HG03432 (cell line): ENCODE measurements at regions not wholly inside any gene's neighbourhood (a gene's known extent, or its start where the extent isn't known, plus 50 kb on each side); places are given as distances from the start of the nearest gene placed in this dataset.
A peak's percentile ranks its signal among the peaks of the same experiment; 100 is the strongest.
"Not testable (repeated sequence)": the region's sequence is repeated elsewhere in the genome, so short reads cannot be mapped to it uniquely, and the experiment has no call there.

Experiments
- ATAC-seq: cut with Tn5 transposase; IDR thresholded peaks from one replicate; pipeline ENCODE4 v1.9.1; 2021; ENCODE audit warnings: mild to moderate bottlenecking, moderate library complexity; ENCODE audit not compliant: unreplicated experiment

DNA sequence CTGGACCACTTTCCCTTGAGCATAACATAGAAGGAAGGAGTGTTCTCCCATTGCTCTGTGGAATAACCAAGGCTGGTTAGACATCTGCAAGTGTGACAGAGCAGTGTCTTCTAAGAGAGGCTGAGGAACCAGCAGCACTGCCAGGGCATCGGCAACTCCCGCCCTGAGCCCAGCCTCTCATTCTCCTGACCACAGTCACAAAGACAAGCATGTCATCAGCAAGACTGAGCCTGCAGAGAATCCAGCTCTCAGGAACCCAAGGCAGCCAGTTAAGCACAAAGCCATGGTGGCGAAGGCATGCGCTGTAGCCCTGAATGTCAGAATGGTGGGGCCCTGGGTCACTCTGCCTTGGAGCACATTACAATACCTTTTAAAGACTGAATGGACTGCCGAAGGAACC is 253.9 kb downstream of the AGTPBP1 start:
- no peak for ATAC-seq

DNA sequence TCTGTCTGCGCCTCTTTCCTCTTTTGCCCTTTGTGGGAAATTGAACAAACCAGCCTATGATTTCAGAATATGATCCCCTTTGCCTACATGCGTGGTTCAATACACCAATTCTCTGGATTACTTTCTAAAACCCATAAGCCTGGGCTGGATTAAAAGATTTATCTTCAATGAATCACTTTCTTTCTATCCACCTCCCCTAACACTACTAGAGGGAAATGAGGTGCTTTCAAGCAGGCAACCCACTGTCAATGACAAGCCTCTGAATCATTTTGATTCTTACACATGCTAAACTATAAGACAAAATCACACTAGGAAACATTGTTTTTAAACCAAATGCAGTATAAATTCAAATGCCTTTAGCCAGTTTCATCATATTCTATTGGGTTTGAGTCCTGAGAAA is 257.5 kb downstream of the AGTPBP1 start:
- no peak for ATAC-seq

DNA sequence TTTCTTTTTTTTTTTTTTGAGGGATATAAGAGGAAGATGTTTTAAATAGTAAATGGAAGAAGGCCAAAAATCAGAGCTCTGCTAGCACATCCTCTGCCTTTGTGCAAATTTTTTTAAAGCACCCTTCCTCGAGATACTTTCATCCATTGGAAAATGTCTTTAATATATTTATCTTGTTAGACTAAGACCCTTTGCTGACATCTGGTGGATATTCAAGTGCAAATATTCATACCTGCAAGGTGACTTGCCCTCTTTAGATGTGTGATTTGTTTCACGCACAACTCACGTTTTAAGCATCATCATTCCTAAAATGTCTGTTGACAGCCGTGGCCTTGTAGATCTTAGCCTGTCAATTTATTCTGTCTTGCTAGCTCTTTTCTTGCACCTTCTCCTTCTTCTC is 258.5 kb downstream of the AGTPBP1 start:
- no peak for ATAC-seq

DNA sequence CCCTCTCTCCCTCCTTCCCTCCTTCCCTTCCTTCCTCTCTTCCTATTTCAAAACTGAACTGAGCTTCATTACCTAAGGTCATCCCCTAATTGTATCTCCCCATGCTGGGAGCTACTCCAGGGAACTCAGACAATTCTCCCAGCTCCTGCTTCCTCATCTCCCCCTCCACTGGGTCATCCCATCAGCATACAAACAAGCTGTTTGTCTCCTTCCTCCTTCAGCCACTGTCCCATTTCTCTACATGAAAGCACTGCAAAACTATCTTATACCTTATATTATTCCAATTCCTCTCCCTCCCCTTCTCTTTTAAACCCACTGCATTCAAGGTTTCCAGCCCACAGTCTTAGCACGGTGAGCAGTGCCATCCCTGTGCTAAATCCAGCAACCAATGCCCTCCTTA is 262.4 kb downstream of the AGTPBP1 start:
- ATAC-seq = no peak

DNA sequence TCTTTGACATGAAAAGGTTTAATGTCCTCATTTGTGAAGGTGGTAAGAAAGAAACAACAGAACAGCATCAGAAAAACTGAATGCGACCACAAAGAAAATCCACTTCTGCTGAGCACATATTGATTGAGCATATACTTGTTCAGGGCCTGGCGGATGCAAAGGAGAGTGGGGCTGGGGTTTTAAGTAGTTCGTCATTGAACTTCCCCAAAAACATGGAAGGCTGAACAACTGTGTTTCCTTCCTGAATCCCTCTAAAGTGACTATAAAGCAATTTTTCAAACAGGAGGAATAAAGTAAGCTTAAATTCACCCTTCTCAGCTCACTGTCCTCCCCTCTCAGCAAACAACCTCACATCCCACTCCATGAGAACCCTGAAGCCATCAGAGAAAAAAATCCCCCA is 262.9 kb downstream of the AGTPBP1 start:
- no peak for ATAC-seq

DNA sequence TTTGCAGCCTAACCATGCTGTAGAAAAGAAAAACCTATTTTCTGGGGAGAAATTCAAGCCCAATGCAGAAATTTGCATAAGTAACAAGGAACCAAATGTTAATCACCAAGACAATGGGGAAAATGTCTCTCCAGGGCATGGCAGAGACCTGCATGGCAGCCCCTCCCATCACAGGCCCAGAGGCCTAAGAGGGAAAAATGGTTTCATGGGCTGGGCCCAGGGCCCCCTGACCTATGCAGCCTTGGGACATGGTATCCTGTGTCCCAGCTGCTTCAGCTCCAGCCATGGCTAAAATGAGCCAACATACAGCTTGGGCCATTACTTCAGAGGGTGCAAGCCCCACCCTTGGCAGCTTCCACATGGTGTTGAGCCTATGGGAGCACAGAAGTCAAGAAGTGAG is 266.9 kb downstream of the AGTPBP1 start:
- not testable (repeated sequence) for ATAC-seq

DNA sequence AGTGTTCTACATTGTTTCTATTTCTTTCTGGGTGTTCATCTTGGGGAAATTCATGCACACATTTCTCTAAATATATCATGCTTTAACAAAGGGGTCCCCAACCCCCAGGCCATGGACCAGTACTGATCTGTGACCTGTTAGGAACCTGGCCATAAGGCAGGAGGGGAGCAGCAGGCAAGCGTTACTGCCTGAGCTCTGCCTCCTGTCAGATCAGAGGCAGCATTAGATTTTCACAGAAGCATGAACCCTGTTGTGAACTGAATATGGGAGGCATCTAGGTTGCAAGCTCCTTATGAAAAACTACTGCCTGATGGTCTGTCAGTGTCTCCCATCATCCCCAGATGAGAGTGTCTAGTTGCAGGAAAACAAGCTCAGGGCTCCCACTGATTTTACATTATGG is 270.0 kb downstream of the AGTPBP1 start:
- ATAC-seq = no peak

DNA sequence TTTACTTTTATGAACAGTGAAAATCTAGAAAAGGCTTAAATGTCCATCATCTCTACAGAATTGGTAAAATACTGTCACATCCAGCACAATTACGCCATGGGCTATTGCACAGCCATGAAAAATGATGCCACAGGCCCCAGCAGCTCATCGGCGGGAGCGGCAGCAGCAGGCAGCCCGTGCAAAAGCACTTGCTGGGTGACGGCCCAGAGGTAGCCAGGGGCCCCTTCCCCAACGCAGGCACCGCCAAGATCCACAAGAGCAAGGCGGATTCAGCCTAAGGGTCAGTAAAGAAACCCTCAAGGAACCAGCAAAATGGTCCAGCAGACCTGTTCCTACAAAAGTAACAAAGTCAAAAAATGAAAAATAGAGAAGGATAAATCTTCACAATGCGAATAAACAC is 272.7 kb downstream of the AGTPBP1 start:
- no peak for ATAC-seq

DNA sequence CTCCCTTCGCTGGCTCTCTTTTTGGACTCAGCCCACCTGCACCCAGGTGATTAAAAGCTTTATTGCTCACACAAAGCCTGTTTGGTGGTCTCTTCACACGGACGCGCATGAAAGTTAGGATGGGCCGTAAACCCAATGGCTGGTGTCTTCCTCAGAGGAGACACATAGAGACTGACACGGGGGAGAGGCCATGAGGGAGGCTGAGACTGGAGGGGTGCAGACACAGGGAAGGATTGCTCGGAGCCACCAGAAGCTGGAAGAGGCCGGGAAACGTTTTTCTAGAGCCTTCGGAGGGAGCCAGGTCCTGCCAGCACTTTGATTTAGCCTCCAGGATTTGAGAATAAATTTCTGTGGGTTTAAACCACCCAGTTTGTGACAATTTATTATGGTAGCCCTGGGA is 274.9 kb downstream of the AGTPBP1 start:
- ATAC-seq = no peak

DNA sequence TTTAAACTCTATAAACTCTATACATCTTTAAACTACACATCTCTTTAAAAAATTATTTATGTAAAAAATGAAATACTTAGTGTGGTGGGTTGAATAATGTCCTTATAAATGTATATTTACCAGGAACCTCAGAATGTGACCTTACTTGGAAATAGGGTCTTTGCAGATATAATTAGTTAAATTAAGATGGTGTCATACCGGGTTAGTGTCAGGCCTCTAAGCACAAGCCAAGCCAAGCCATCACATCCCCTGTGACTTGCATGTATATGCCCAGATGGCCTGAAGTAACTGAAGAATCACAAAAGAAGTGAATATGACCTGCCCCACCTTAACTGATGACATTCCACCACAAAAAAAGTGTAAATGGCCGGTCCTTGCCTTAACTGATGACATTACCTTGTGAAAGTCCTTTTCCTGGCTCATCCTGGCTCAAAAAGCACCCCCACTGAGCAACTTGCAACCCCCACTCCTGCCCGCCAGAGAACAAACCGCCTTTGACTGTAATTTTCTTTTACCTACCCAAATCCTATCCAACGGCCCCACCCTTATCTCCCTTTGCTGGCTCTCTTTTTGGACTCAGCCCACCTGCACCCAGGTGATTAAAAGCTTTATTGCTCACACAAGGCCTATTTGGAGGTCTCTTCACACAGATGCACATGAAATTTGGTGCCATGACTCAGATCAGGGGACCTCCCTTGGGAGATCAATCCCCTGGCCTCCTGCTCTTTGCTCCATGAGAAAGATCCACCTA is 283.5 kb downstream of the AGTPBP1 start:
- not testable (repeated sequence) for ATAC-seq

DNA sequence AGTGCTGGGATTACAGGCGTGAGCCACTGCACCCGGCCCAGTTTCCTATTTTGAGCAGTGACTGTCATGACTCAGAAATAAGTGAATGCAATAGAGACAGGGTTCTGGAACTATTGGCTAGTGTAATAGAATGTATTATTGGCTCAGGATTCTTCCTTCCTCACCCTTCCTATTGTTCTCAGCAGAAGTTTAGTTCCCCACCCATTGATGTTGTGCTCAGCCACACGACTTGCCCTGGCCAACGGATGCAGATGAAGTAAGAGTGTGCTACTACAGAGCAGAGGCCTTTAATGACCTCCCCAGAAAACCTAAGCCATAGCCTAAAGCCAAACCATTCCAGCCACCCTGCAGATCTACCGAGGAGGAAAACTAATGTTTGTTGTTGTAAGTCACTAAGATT is 287.9 kb downstream of the AGTPBP1 start:
- no peak for ATAC-seq

DNA sequence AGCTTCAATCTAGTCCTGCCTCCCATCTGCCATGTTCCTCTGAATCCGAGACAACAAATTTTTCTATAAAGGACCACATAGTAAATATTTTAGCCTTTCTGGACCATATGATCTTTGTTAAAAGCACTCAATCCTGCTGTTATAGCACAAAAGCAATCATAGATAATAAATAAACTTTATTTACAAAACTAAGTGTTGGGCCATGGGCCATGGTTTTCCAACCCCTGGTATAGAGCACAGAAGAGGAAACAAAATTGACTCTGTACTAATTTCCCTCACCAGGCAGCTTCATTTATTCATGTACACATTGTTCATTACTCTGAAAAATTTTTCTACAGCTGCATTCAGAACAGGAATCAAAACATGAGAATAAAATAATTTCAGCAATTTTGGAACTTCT is 288.9 kb downstream of the AGTPBP1 start:
- no peak for ATAC-seq

DNA sequence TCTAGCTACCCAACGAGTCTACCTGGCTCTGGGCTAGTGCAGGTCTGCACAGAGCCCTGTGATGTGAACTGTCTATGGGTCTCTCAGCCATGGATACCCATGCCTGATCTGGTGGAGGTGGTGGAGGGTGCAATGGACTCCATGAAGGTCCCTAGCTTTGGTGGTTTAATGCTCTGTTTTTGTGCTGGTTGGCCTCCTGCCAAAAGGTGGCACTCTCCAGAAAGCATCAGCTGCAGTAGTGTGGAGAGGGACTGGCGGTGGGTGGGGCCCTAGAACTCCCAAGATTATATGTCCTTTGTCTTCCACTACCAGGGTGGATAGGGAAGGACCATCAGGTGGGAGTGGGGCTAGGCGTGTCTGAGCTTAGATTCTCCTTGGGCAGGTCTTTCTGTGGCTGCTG is 290.1 kb downstream of the AGTPBP1 start:
- no peak for ATAC-seq

DNA sequence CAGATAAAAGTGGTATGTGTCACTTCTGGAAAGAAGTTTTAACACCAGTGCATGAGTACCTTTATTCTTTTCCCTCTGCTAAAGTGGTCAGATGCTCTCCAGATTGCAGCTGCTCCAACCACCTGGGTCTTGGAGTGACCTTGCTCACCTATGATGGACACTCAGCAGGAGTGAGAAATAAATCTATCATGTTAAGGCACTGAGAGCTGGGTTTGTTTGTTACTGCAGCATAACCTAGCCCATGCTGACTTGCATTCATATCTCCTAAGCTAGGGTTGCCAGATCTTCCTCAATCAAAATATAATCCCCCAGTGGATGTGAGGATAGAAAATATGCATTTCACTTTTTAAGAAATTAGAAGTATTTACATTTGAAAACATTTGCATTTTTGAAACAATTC is 295.9 kb downstream of the AGTPBP1 start:
- ATAC-seq = no peak

DNA sequence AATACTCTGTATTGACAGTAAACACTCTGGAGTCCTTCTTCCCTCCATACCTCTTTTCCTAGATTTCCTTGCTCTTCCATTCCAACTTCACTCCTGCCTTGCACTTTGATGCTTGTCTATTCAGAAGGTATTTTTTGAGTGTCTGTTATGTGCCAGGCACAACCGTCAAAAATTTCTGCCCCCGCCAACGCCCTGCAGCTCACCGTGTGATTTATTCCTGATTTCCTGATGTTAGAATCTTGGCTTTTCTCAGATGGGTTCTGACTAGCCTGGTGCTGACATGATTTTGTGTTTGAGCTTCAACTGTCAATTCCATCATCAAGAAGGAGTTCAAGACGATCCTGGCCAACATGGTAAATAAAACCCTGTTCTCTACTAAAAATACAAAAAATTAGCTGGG is 297.5 kb downstream of the AGTPBP1 start:
- no peak for ATAC-seq

DNA sequence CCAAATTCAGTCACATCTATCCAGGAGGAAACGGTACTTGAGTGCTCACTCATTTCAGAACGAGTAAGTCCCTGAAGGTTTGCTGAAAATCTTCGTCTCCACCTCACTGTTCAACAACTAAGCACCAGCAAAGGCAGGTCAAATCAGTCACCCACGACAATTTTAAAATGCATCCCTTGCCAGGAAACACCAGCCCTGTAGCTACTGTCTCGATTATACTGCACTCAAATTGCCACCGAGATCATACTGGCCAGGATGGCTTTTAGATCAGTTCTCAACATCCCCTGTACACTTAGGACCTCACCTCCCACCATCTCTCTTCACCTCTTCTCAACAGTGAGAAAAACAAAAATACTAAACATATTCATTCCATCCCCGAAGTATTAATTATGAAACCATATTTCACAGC is 298.6 kb downstream of the AGTPBP1 start:
- peak; percentile 83 for ATAC-seq

DNA sequence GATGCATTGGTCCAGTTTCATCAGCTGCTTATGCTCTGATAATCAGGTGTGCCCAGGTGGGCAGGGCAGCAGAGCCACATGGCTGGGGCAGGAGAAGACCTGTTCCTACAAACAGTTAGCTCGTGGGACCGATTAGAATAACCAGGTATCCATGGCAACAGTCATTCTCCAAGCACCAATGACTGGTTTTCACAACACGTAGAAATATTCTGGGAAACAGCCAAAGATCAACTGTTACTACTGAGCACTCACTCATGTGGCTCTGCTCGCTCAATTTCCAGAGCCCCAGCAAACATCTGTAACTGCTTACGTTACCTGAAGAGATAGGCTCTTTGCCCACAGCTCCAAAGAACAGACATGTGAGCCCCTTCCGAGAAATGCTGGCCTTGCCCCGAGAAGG is 302.0 kb downstream of the AGTPBP1 start:
- no peak for ATAC-seq

DNA sequence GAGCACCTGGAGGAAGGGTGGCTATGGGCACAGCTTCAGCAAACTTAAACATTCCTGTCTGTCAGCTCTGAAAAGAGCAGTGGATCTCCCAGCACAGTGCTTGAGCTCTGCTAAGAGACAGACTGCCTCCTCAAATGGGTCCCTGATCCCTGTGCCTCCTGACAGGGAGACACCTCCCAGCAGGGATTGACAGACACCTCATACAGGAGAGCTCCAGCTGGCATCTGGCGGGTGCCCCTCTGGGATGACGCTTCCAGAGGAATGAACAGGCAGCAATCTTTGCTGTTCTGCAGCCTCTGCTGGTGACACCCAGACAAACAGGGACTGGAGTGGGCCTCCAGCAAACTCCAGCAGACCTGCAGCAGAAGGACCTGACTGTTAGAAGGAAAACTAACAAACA is 307.8 kb downstream of the AGTPBP1 start:
- not testable (repeated sequence) for ATAC-seq

DNA sequence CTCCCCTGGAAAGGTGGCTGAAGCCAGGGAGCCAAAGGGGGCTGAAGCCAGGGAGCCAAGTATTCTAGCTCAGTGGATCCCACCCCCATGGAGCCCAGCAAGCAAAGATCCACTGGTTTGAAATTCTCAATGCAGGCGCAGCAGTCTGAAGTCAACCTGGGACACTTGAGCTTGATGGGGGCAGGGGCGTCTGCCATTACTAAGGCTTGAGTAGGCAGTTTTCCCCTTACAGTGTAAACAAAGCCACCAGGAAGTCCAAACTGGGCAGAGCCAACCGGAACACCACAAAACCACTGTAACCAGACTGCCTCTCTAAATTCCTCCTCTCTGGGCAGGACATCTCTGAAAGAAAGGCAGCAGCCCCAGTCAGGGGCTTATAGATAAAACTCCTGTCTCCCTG is 308.2 kb downstream of the AGTPBP1 start:
- not testable (repeated sequence) for ATAC-seq

DNA sequence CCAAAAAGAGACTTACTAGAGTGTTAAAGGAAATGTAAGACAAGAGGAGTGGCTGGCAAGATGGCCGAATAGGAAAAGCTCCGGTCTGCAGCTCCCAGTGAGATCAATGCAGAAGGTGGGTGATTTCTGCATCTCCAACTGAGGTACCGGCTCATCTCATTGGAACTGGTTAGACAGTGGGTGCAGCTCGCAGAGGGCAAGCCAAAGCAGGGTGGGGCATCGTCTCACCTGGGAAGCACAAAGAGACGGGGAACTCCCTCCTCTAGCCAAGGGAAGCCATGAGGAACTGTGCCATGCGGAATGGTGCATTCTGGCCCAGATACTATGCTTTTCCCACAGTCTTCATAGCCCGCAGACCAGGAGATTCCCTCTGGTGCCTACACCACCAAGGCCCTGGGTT is 308.7 kb downstream of the AGTPBP1 start:
- ATAC-seq = no peak

DNA sequence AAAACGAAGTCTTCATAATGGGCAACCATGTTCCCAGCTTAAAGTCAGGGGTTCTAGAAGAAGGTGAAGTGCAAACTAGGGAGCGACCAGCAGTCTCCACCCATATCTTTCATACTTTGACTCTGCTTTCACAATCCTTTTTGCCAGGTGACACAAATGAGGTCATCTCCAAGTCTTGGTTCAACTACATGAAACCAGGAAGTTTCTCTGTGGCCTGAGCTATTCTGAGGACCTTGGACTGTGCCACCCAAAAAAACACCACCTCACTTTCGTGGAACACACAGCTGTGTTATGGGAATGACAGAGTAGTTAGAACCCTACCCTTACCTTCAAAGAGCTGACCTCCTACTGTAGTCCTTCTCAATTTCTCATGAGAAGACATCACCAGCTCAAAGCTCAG is 309.2 kb downstream of the AGTPBP1 start:
- ATAC-seq = no peak

DNA sequence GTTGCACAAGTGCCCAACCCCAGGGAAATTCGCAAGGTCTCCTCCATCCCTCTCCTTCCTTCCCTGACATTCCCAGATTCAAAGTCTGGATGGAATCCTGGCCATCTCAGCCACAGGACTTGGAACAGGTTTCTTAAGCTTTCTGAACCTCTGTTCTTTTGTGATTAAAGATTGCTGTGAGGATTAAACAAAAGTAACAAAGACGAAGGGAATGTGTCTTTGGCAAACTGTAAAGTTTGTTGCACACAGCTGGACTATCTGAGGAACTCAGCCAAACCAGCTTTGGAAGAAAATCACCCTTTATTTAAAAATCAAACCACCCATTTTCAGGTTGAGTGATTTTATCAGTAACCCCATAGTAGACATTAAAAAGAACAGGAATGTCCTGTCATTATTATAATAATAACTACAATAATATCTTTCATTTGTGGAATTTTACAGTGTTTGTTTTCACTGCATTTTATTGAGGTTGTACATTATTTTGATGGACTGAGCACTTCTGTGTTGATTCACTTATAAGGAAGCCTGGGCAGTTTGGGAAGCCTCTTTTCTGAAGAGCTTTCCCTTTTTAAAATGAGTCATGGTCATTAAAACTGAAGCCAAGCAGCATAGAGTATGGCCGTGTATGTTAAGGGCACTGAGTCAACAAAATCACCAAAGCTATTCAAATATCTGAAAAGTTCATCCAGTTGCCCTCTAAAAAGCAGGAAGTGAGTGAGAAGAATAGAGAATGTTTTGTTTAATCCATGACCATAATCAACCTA is 310.2 kb downstream of the AGTPBP1 start:
- no peak for ATAC-seq
